H1 (cell line): ENCODE measurements at regions not wholly inside any gene's neighbourhood (a gene's known extent, or its start where the extent isn't known, plus 50 kb on each side); places are given as distances from the start of the nearest gene placed in this dataset.
A peak's percentile ranks its signal among the peaks of the same experiment; 100 is the strongest.

Source experiments
- CTCF ChIA-PET: fragments of 300-600 bp; sonication (Branson Sonifier 250); formaldehyde crosslinking; loops from one replicate; lab custom pipeline; 2021; ENCODE audit not compliant: partially characterized antibody; lab: Charles Lee
- POLR2A ChIA-PET: fragments of 300-600 bp; sonication (Branson Sonifier 250); formaldehyde crosslinking; loops from one replicate; lab custom pipeline; 2021; ENCODE audit warnings: inconsistent platforms; ENCODE audit not compliant: partially characterized antibody; lab: Charles Lee
- DNase-seq, 2 experiments: peaks; one replicate each; pipeline versions ENCODE4 v3.0.0 to v3.0.0-alpha.2; 2010 to 2022; ENCODE audit warnings: low spot score in 2 of 2, low read depth in 1 of 2, mixed read lengths in 1 of 2
- FAIRE-seq: peaks from 2 replicates; lab custom pipeline; 2011; peaks lifted over from hg19 to GRCh38; lab: Jason Lieb, UNC
- H2AFZ ChIP-seq: 2 replicates; pipeline ENCODE4 v1.8.1; 2012; ENCODE audit warnings: low read length, inconsistent platforms
- H2AK5ac ChIP-seq: 2 replicates; pipeline ENCODE4 v1.6.1; 2013; ENCODE audit warnings: low read depth, low read length
- H2BK120ac ChIP-seq: replicated peaks from 2 replicates; pipeline ENCODE3; 2013; ENCODE audit warnings: low read depth, low read length, inconsistent platforms
- H2BK12ac ChIP-seq: 2 replicates; pipeline ENCODE4 v1.6.1; 2013; ENCODE audit warnings: low read depth, low read length
- H2BK15ac ChIP-seq: 2 replicates; pipeline ENCODE4 v1.6.1; 2013; ENCODE audit warnings: low read length
- H2BK20ac ChIP-seq: 2 replicates; pipeline ENCODE4 v1.6.1; 2013; ENCODE audit warnings: low read length
- H2BK5ac ChIP-seq: 2 replicates; pipeline ENCODE4 v1.6.1; 2013; ENCODE audit warnings: low read depth, low read length
- H3K14ac ChIP-seq: 2 replicates; pipeline ENCODE4 v1.6.1; 2013; ENCODE audit warnings: inconsistent platforms; ENCODE audit not compliant: insufficient read length
- H3K18ac ChIP-seq: 2 replicates; pipeline ENCODE4 v1.6.1; 2013; ENCODE audit warnings: low read length; ENCODE audit errors: extremely low read depth
- H3K23ac ChIP-seq: 2 replicates; pipeline ENCODE4 v1.6.1; 2013; ENCODE audit warnings: inconsistent platforms; ENCODE audit not compliant: insufficient read length
- H3K23me2 ChIP-seq: 2 replicates; pipeline ENCODE4 v1.6.1; 2013; ENCODE audit warnings: low read depth, low read length
- H3K27ac ChIP-seq: 2 replicates; pipeline ENCODE4 v1.6.1; 2011; ENCODE audit warnings: low read depth, low read length, inconsistent platforms
- H3K27me3 ChIP-seq, 4 experiments: replicated peaks in 1 of 4; 1 replicate in 1 of 4; 2 replicates in 3 of 4; pipeline versions ENCODE4 v1.6.1 to v1.8.1; 2011 to 2013; ENCODE audit warnings: low read length in 3 of 4, mild to moderate bottlenecking in 3 of 4, inconsistent platforms in 2 of 4, mixed read lengths in 2 of 4, moderate library complexity in 1 of 4; ENCODE audit not compliant: control insufficient read depth in 3 of 4, insufficient read depth in 3 of 4; ENCODE audit errors: extremely low read depth in 1 of 4
- H3K36me3 ChIP-seq, 4 experiments: 2 replicates each; pipeline versions ENCODE4 v1.6.1 to v1.8.1; 2011 to 2013; ENCODE audit warnings: mild to moderate bottlenecking in 4 of 4, low read length in 3 of 4, moderate library complexity in 2 of 4, control low read depth in 1 of 4, inconsistent platforms in 1 of 4; ENCODE audit not compliant: insufficient read depth in 4 of 4, control insufficient read depth in 2 of 4
- H3K4ac ChIP-seq: replicated peaks from 2 replicates; pipeline ENCODE3; 2013; ENCODE audit warnings: low read length, low read depth, mixed read lengths, inconsistent platforms; ENCODE audit not compliant: insufficient read length
- H3K4me1 ChIP-seq, 4 experiments: replicated peaks in 1 of 4; 1 replicate in 1 of 4; 2 replicates in 3 of 4; pipeline versions ENCODE4 v1.6.1 to v1.8.1; 2011 to 2013; ENCODE audit warnings: low read length in 3 of 4, inconsistent platforms in 2 of 4, mixed read lengths in 1 of 4; ENCODE audit not compliant: insufficient read depth in 4 of 4, control insufficient read depth in 3 of 4
- H3K4me2 ChIP-seq, 2 experiments: 2 replicates each; pipeline versions ENCODE4 v1.6.1 to v1.8.1; 2011 to 2013; ENCODE audit warnings: low read depth in 2 of 2, low read length in 2 of 2, control low read depth in 1 of 2, inconsistent platforms in 1 of 2, mild to moderate bottlenecking in 1 of 2; ENCODE audit not compliant: insufficient read depth in 1 of 2
- H3K4me3 ChIP-seq, 4 experiments: fragments of 200-600, 300-600 bp in 1 of 4; sonication (generic), shearing (Covaris generic), sonication (Bioruptor Twin) in 1 of 4; 2 replicates each; pipeline versions ENCODE4 v1.5.1 to v1.8.1; 2011 to 2016; ENCODE audit warnings: low read length in 4 of 4, low read depth in 3 of 4, control low read depth in 2 of 4, inconsistent platforms in 2 of 4, mild to moderate bottlenecking in 2 of 4, mixed read lengths in 1 of 4, moderate library complexity in 1 of 4; ENCODE audit not compliant: insufficient read depth in 2 of 4; ENCODE audit errors: extremely low read depth in 1 of 4
- H3K56ac ChIP-seq: replicated peaks from 2 replicates; pipeline ENCODE3; 2013; ENCODE audit warnings: low read depth, mild to moderate bottlenecking, mixed read lengths, low read length, inconsistent platforms; ENCODE audit not compliant: insufficient read length
- H3K79me1 ChIP-seq: 2 replicates; pipeline ENCODE4 v1.6.1; 2013; ENCODE audit warnings: low read depth, low read length, control low read depth
- H3K79me2 ChIP-seq, 2 experiments: 2 replicates each; pipeline versions ENCODE4 v1.6.1 to v1.8.1; 2012 to 2013; ENCODE audit warnings: low read length in 2 of 2, mild to moderate bottlenecking in 2 of 2, inconsistent platforms in 1 of 2; ENCODE audit not compliant: insufficient read depth in 2 of 2, control insufficient read depth in 1 of 2
- H3K9ac ChIP-seq, 4 experiments: replicated peaks in 1 of 4; 1 replicate in 1 of 4; 2 replicates in 3 of 4; pipeline versions ENCODE4 v1.6.1 to v1.8.1; 2011 to 2013; ENCODE audit warnings: low read depth in 3 of 4, low read length in 3 of 4, control low read depth in 2 of 4, mild to moderate bottlenecking in 2 of 4, moderate library complexity in 2 of 4, inconsistent platforms in 1 of 4; ENCODE audit errors: extremely low read depth in 1 of 4
- H3K9me3 ChIP-seq, 2 experiments: 2 replicates each; pipeline versions ENCODE4 v1.6.1 to v1.8.1; 2012 to 2013; ENCODE audit warnings: mild to moderate bottlenecking in 2 of 2, moderate library complexity in 2 of 2, control low read depth in 1 of 2, inconsistent platforms in 1 of 2, low read depth in 1 of 2, low read length in 1 of 2, mixed read lengths in 1 of 2; ENCODE audit not compliant: insufficient read depth in 2 of 2
- H4K20me1 ChIP-seq, 2 experiments: replicated peaks in 1 of 2; 2 replicates each; pipeline versions ENCODE3 to v1.8.1; 2011 to 2013; ENCODE audit warnings: inconsistent platforms in 2 of 2, low read length in 2 of 2, mild to moderate bottlenecking in 1 of 2; ENCODE audit not compliant: insufficient read depth in 2 of 2, control insufficient read depth in 1 of 2
- H4K5ac ChIP-seq: 2 replicates; pipeline ENCODE4 v1.6.1; 2013; ENCODE audit warnings: low read length, low read depth, mixed read lengths, inconsistent platforms; ENCODE audit not compliant: insufficient read length
- H4K8ac ChIP-seq: 2 replicates; pipeline ENCODE4 v1.8.0; 2013; ENCODE audit warnings: mild to moderate bottlenecking, moderate library complexity, low read length, inconsistent platforms; ENCODE audit not compliant: insufficient read depth; ENCODE audit errors: extremely low read depth
- H4K91ac ChIP-seq: replicated peaks from 2 replicates; pipeline ENCODE3; 2013; ENCODE audit warnings: low read length, mixed read lengths, inconsistent platforms; ENCODE audit not compliant: insufficient read length
- SP1 ChIP-seq: IDR thresholded peaks from 2 replicates; pipeline ENCODE4 v1.6.1; 2011; ENCODE audit warnings: low read depth, low read length
- SRF ChIP-seq: IDR thresholded peaks from 2 replicates; pipeline ENCODE4 v1.6.1; 2011; ENCODE audit warnings: mild to moderate bottlenecking, low read depth, low read length, moderate library complexity
- WGBS, 2 experiments: shearing (Covaris generic) in 1 of 2; methylation state at CpG; one replicate each; pipeline versions ENCODE4 v1.1.6 to v1.1.7; 2013 to 2015; ENCODE audit warnings: low lambda C conversion rate in 2 of 2, mixed read lengths in 2 of 2, inconsistent platforms in 1 of 2, low coverage in 1 of 2, missing lambda C conversion rate in 1 of 2; ENCODE audit not compliant: insufficient replicate concordance in 2 of 2, insufficient coverage in 1 of 2, insufficient read length in 1 of 2; ENCODE audit errors: extremely low coverage in 1 of 2, missing lambda C conversion rate in 1 of 2; 5-methylcytosine and 5-hydroxymethylcytosine counted together

DNA sequence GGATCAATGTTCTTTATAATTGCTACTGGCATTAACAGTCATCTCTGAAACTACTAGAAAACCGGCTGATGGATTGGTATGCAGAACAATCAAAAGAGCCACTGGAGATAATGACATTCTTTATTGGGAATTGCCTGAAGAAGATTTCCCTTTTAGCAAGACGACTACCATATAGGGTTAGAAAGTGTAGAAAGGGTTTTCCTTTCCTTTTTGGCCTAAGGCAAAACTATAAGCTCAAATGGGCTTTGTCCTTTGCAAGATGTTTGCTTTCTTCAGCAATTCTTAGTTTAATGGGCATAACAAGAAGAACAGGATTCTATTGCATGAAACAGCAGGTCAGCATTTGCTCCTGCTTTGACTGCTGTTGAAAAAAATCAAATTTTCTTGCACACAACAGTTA is 214.2 kb upstream of the PCDH10 start:
- Histone ChIP-seq H3K27me3 (no peaks in the 10 kb centered on the region), H3K4ac (no peak overlapping the region), H2BK20ac (no peak overlapping the region), H3K79me2 (no peaks in the 10 kb centered on the region), H3K4me2 (no peak overlapping the region), H3K23me2 (no peaks in the 10 kb centered on the region), H2BK15ac (no peak overlapping the region), H4K5ac (no peak overlapping the region), H3K79me1 (no peaks in the 10 kb centered on the region), H3K23ac (no peak overlapping the region), H3K4me1 (no peaks in the 10 kb centered on the region; a peak in 1 of 7 replicates), H3K14ac (no peak overlapping the region)
- no peak for FAIRE-seq
- 62% methylated on average over 2 of the region's 2 CpGs; no CpG with 5 or more reads in 1 of the 2 experiments for WGBS, 2 experiments
- TF ChIP-seq SRF (peak; percentile 20; the same call in 1 of the 2 replicates), SP1 (no peak)
- TF ChIP-seq, all 59 proteins: peak for 1
- no peak overlapping the region for H2BK120ac ChIP-seq
- no peak overlapping the region for H2BK5ac ChIP-seq
- no peak overlapping the region for H4K91ac ChIP-seq
- H3K36me3 ChIP-seq: no peaks in the 10 kb centered on the region
- POLR2A ChIA-PET: no interaction called here
- DNase-seq: no peak
- no peaks in the 10 kb centered on the region for H4K20me1 ChIP-seq
- H3K4me3 ChIP-seq: no peak overlapping the region
- no peak overlapping the region for H3K56ac ChIP-seq
- H4K8ac ChIP-seq: no peak overlapping the region
- no peak overlapping the region for H3K18ac ChIP-seq
- H2AK5ac ChIP-seq: no peak overlapping the region
- H3K9ac ChIP-seq: no peak overlapping the region
- no peaks in the 10 kb centered on the region for H3K9me3 ChIP-seq
- H2BK12ac ChIP-seq: no peak overlapping the region
- CTCF ChIA-PET: interaction anchor here (1.1 kb wide), 1 partner anchor 13 kb away, joined by 3 read pairs; no protein-coding TSS in a partner anchor
- H3K27ac ChIP-seq: no peak overlapping the region
- H2AFZ ChIP-seq: 0 out of 2 replicates have a peak overlapping the region, but pooled peaks have one; percentile 5
